H1 (cell line): ENCODE measurements at regions not wholly inside any gene's neighbourhood (a gene's known extent, or its start where the extent isn't known, plus 50 kb on each side); places are given as distances from the start of the nearest gene placed in this dataset.

Experiments used
- CTCF ChIA-PET: fragments of 300-600 bp; sonication (Branson Sonifier 250); formaldehyde crosslinking; loops from one replicate; lab custom pipeline; 2021; ENCODE audit not compliant: partially characterized antibody; lab: Charles Lee
- POLR2A ChIA-PET: fragments of 300-600 bp; sonication (Branson Sonifier 250); formaldehyde crosslinking; loops from one replicate; lab custom pipeline; 2021; ENCODE audit warnings: inconsistent platforms; ENCODE audit not compliant: partially characterized antibody; lab: Charles Lee
- DNase-seq, 2 experiments: peaks; one replicate each; pipeline versions ENCODE4 v3.0.0 to v3.0.0-alpha.2; 2010 to 2022; ENCODE audit warnings: low spot score in 2 of 2, low read depth in 1 of 2, mixed read lengths in 1 of 2
- FAIRE-seq: peaks from 2 replicates; lab custom pipeline; 2011; peaks lifted over from hg19 to GRCh38; lab: Jason Lieb, UNC
- H2AFZ ChIP-seq: 2 replicates; pipeline ENCODE4 v1.8.1; 2012; ENCODE audit warnings: low read length, inconsistent platforms
- H2AK5ac ChIP-seq: 2 replicates; pipeline ENCODE4 v1.6.1; 2013; ENCODE audit warnings: low read depth, low read length
- H2BK120ac ChIP-seq: replicated peaks from 2 replicates; pipeline ENCODE3; 2013; ENCODE audit warnings: low read depth, low read length, inconsistent platforms
- H2BK12ac ChIP-seq: 2 replicates; pipeline ENCODE4 v1.6.1; 2013; ENCODE audit warnings: low read depth, low read length
- H2BK15ac ChIP-seq: 2 replicates; pipeline ENCODE4 v1.6.1; 2013; ENCODE audit warnings: low read length
- H2BK20ac ChIP-seq: 2 replicates; pipeline ENCODE4 v1.6.1; 2013; ENCODE audit warnings: low read length
- H2BK5ac ChIP-seq: 2 replicates; pipeline ENCODE4 v1.6.1; 2013; ENCODE audit warnings: low read depth, low read length
- H3K14ac ChIP-seq: 2 replicates; pipeline ENCODE4 v1.6.1; 2013; ENCODE audit warnings: inconsistent platforms; ENCODE audit not compliant: insufficient read length
- H3K18ac ChIP-seq: 2 replicates; pipeline ENCODE4 v1.6.1; 2013; ENCODE audit warnings: low read length; ENCODE audit errors: extremely low read depth
- H3K23ac ChIP-seq: 2 replicates; pipeline ENCODE4 v1.6.1; 2013; ENCODE audit warnings: inconsistent platforms; ENCODE audit not compliant: insufficient read length
- H3K23me2 ChIP-seq: 2 replicates; pipeline ENCODE4 v1.6.1; 2013; ENCODE audit warnings: low read depth, low read length
- H3K27ac ChIP-seq: 2 replicates; pipeline ENCODE4 v1.6.1; 2011; ENCODE audit warnings: low read depth, low read length, inconsistent platforms
- H3K27me3 ChIP-seq, 4 experiments: replicated peaks in 1 of 4; 1 replicate in 1 of 4; 2 replicates in 3 of 4; pipeline versions ENCODE4 v1.6.1 to v1.8.1; 2011 to 2013; ENCODE audit warnings: low read length in 3 of 4, mild to moderate bottlenecking in 3 of 4, inconsistent platforms in 2 of 4, mixed read lengths in 2 of 4, moderate library complexity in 1 of 4; ENCODE audit not compliant: control insufficient read depth in 3 of 4, insufficient read depth in 3 of 4; ENCODE audit errors: extremely low read depth in 1 of 4
- H3K36me3 ChIP-seq, 4 experiments: 2 replicates each; pipeline versions ENCODE4 v1.6.1 to v1.8.1; 2011 to 2013; ENCODE audit warnings: mild to moderate bottlenecking in 4 of 4, low read length in 3 of 4, moderate library complexity in 2 of 4, control low read depth in 1 of 4, inconsistent platforms in 1 of 4; ENCODE audit not compliant: insufficient read depth in 4 of 4, control insufficient read depth in 2 of 4
- H3K4ac ChIP-seq: replicated peaks from 2 replicates; pipeline ENCODE3; 2013; ENCODE audit warnings: low read length, low read depth, mixed read lengths, inconsistent platforms; ENCODE audit not compliant: insufficient read length
- H3K4me1 ChIP-seq, 4 experiments: replicated peaks in 1 of 4; 1 replicate in 1 of 4; 2 replicates in 3 of 4; pipeline versions ENCODE4 v1.6.1 to v1.8.1; 2011 to 2013; ENCODE audit warnings: low read length in 3 of 4, inconsistent platforms in 2 of 4, mixed read lengths in 1 of 4; ENCODE audit not compliant: insufficient read depth in 4 of 4, control insufficient read depth in 3 of 4
- H3K4me2 ChIP-seq, 2 experiments: 2 replicates each; pipeline versions ENCODE4 v1.6.1 to v1.8.1; 2011 to 2013; ENCODE audit warnings: low read depth in 2 of 2, low read length in 2 of 2, control low read depth in 1 of 2, inconsistent platforms in 1 of 2, mild to moderate bottlenecking in 1 of 2; ENCODE audit not compliant: insufficient read depth in 1 of 2
- H3K4me3 ChIP-seq, 4 experiments: fragments of 200-600, 300-600 bp in 1 of 4; sonication (generic), shearing (Covaris generic), sonication (Bioruptor Twin) in 1 of 4; 2 replicates each; pipeline versions ENCODE4 v1.5.1 to v1.8.1; 2011 to 2016; ENCODE audit warnings: low read length in 4 of 4, low read depth in 3 of 4, control low read depth in 2 of 4, inconsistent platforms in 2 of 4, mild to moderate bottlenecking in 2 of 4, mixed read lengths in 1 of 4, moderate library complexity in 1 of 4; ENCODE audit not compliant: insufficient read depth in 2 of 4; ENCODE audit errors: extremely low read depth in 1 of 4
- H3K56ac ChIP-seq: replicated peaks from 2 replicates; pipeline ENCODE3; 2013; ENCODE audit warnings: low read depth, mild to moderate bottlenecking, mixed read lengths, low read length, inconsistent platforms; ENCODE audit not compliant: insufficient read length
- H3K79me1 ChIP-seq: 2 replicates; pipeline ENCODE4 v1.6.1; 2013; ENCODE audit warnings: low read depth, low read length, control low read depth
- H3K79me2 ChIP-seq, 2 experiments: 2 replicates each; pipeline versions ENCODE4 v1.6.1 to v1.8.1; 2012 to 2013; ENCODE audit warnings: low read length in 2 of 2, mild to moderate bottlenecking in 2 of 2, inconsistent platforms in 1 of 2; ENCODE audit not compliant: insufficient read depth in 2 of 2, control insufficient read depth in 1 of 2
- H3K9ac ChIP-seq, 4 experiments: replicated peaks in 1 of 4; 1 replicate in 1 of 4; 2 replicates in 3 of 4; pipeline versions ENCODE4 v1.6.1 to v1.8.1; 2011 to 2013; ENCODE audit warnings: low read depth in 3 of 4, low read length in 3 of 4, control low read depth in 2 of 4, mild to moderate bottlenecking in 2 of 4, moderate library complexity in 2 of 4, inconsistent platforms in 1 of 4; ENCODE audit errors: extremely low read depth in 1 of 4
- H3K9me3 ChIP-seq, 2 experiments: 2 replicates each; pipeline versions ENCODE4 v1.6.1 to v1.8.1; 2012 to 2013; ENCODE audit warnings: mild to moderate bottlenecking in 2 of 2, moderate library complexity in 2 of 2, control low read depth in 1 of 2, inconsistent platforms in 1 of 2, low read depth in 1 of 2, low read length in 1 of 2, mixed read lengths in 1 of 2; ENCODE audit not compliant: insufficient read depth in 2 of 2
- H4K20me1 ChIP-seq, 2 experiments: replicated peaks in 1 of 2; 2 replicates each; pipeline versions ENCODE3 to v1.8.1; 2011 to 2013; ENCODE audit warnings: inconsistent platforms in 2 of 2, low read length in 2 of 2, mild to moderate bottlenecking in 1 of 2; ENCODE audit not compliant: insufficient read depth in 2 of 2, control insufficient read depth in 1 of 2
- H4K5ac ChIP-seq: 2 replicates; pipeline ENCODE4 v1.6.1; 2013; ENCODE audit warnings: low read length, low read depth, mixed read lengths, inconsistent platforms; ENCODE audit not compliant: insufficient read length
- H4K8ac ChIP-seq: 2 replicates; pipeline ENCODE4 v1.8.0; 2013; ENCODE audit warnings: mild to moderate bottlenecking, moderate library complexity, low read length, inconsistent platforms; ENCODE audit not compliant: insufficient read depth; ENCODE audit errors: extremely low read depth
- H4K91ac ChIP-seq: replicated peaks from 2 replicates; pipeline ENCODE3; 2013; ENCODE audit warnings: low read length, mixed read lengths, inconsistent platforms; ENCODE audit not compliant: insufficient read length
- CTCF ChIP-seq, 3 experiments: IDR thresholded peaks; 1 replicate in 2 of 3; 2 replicates in 1 of 3; pipeline versions ENCODE4 v1.5.1 to v1.6.1; 2011; ENCODE audit warnings: low read length in 3 of 3, mild to moderate bottlenecking in 3 of 3, inconsistent platforms in 2 of 3, low read depth in 1 of 3, moderate library complexity in 1 of 3; ENCODE audit not compliant: insufficient read depth in 1 of 3; ENCODE audit errors: control extremely low read depth in 1 of 3
- FOSL1 ChIP-seq: IDR thresholded peaks from 2 replicates; pipeline ENCODE4 v1.6.1; 2011; ENCODE audit warnings: mild to moderate bottlenecking, low read depth, low read length, moderate library complexity; ENCODE audit not compliant: insufficient read depth
- GABPA ChIP-seq: IDR thresholded peaks from 2 replicates; pipeline ENCODE4 v1.6.1; 2011; ENCODE audit warnings: mild to moderate bottlenecking, low read length, moderate library complexity, borderline replicate concordance; ENCODE audit not compliant: insufficient read depth
- NANOG ChIP-seq: IDR thresholded peaks from 2 replicates; pipeline ENCODE4 v1.6.1; 2011; ENCODE audit warnings: low read length, low read depth, mild to moderate bottlenecking, inconsistent platforms; ENCODE audit not compliant: insufficient read depth, poor library complexity, severe bottlenecking
- RNF2 ChIP-seq: fragments of 200-900, 300-1000 bp; sonication (generic); IDR thresholded peaks from 2 replicates; pipeline ENCODE4 v1.7.1; 2016; ENCODE audit warnings: borderline replicate concordance, low read depth, mild to moderate bottlenecking, antibody characterized with exemption, low read length; ENCODE audit not compliant: poor library complexity, severe bottlenecking; ENCODE audit errors: missing control alignments
- SIX5 ChIP-seq: IDR thresholded peaks from 2 replicates; pipeline ENCODE4 v1.6.1; 2011; ENCODE audit warnings: mild to moderate bottlenecking, low read depth, low read length
- SP1 ChIP-seq: IDR thresholded peaks from 2 replicates; pipeline ENCODE4 v1.6.1; 2011; ENCODE audit warnings: low read depth, low read length
- USF2 ChIP-seq: IDR thresholded peaks from 2 replicates; pipeline ENCODE4 v1.6.1; 2011; ENCODE audit warnings: low read length, improper control_type of control experiment
- ZNF274 ChIP-seq: IDR thresholded peaks from 2 replicates; pipeline ENCODE4 v1.7.0; 2012; ENCODE audit warnings: low read length, borderline replicate concordance; ENCODE audit errors: extremely low read depth
- WGBS, 2 experiments: shearing (Covaris generic) in 1 of 2; methylation state at CpG; one replicate each; pipeline versions ENCODE4 v1.1.6 to v1.1.7; 2013 to 2015; ENCODE audit warnings: low lambda C conversion rate in 2 of 2, mixed read lengths in 2 of 2, inconsistent platforms in 1 of 2, low coverage in 1 of 2, missing lambda C conversion rate in 1 of 2; ENCODE audit not compliant: insufficient replicate concordance in 2 of 2, insufficient coverage in 1 of 2, insufficient read length in 1 of 2; ENCODE audit errors: extremely low coverage in 1 of 2, missing lambda C conversion rate in 1 of 2; 5-methylcytosine and 5-hydroxymethylcytosine counted together

GRCh38 chr13:71067165-71067815 is 799.7 kb downstream of the DACH1 start:
- Histone ChIP-seq H4K20me1 (no peaks in the 10 kb centered on the region), H3K56ac (no peak overlapping the region), H2BK12ac (no peak overlapping the region), H3K4me2 (no peak overlapping the region), H2BK15ac (no peak overlapping the region), H3K79me2 (no peaks in the 10 kb centered on the region), H3K23me2 (no peaks in the 10 kb centered on the region), H2AFZ (no peak overlapping the region), H3K14ac (no peak overlapping the region), H3K4me3 (no peak overlapping the region), H4K91ac (no peak overlapping the region), H3K4ac (no peak overlapping the region), H3K4me1 (no peaks in the 10 kb centered on the region; a peak in 1 of 7 replicates), H3K23ac (no peak overlapping the region), H3K18ac (no peak overlapping the region), H2AK5ac (no peak overlapping the region), H3K9ac (no peak overlapping the region), H3K79me1 (no peaks in the 10 kb centered on the region), H2BK5ac (no peak overlapping the region), H3K27me3 (no peaks in the 10 kb centered on the region), H3K9me3 (0 out of 4 replicates have a peak, but pooled peaks cover 0 to 2% of the 10 kb centered on the region in 2 experiments), H4K8ac (no peak overlapping the region), H3K36me3 (no peaks in the 10 kb centered on the region), H2BK120ac (no peak overlapping the region), H4K5ac (no peak overlapping the region), H3K27ac (no peak overlapping the region), H2BK20ac (no peak overlapping the region)
- ChIA-PET POLR2A (no interaction called here), CTCF (interaction anchor here (0.6 kb wide), 1 partner anchor 812 kb away, joined by 3 read pairs; no protein-coding TSS in a partner anchor)
- 85% methylated on average over 3 of the region's 3 CpGs; no CpG with 5 or more reads in 1 of the 2 experiments for WGBS, 2 experiments
- FAIRE-seq, result no peak
- no peak for DNase-seq
- TF ChIP-seq USF2 (no peak), FOSL1 (no peak), CTCF (IDR thresholded peaks at IDR 0.05; ENCODE audit: control extremely low read depth in 1 of 3, insufficient read depth in 1 of 3, low read depth in 1 of 3, low read length in 3 of 3) (peak in 2 of 3 experiments; percentile 42 to 50; a peak in 3 of 4 replicates), ZNF274 (no peak), GABPA (no peak), RNF2 (no peak), SP1 (no peak), NANOG (no peak), SIX5 (no peak)
